WTC11 (cell line): ENCODE measurements at regions not wholly inside any gene's neighbourhood (a gene's known extent, or its start where the extent isn't known, plus 50 kb on each side); places are given as distances from the start of the nearest gene placed in this dataset.

Experiments used
- CREM ChIP-seq: sonication (generic); formaldehyde crosslinking; IDR thresholded peaks from 2 replicates; pipeline ENCODE4 v1.8.1; 2022; ENCODE audit warnings: mild to moderate bottlenecking, missing genetic modification reagents, moderate library complexity
- ESRRA ChIP-seq: sonication (generic); formaldehyde crosslinking; IDR thresholded peaks from 2 replicates; pipeline ENCODE4 v1.8.1; 2022; ENCODE audit warnings: mild to moderate bottlenecking, missing genetic modification reagents, borderline replicate concordance
- MXD4 ChIP-seq: fragments of 250-450 bp; sonication (Bioruptor Pico); IDR thresholded peaks from 2 replicates; pipeline ENCODE4 v1.8.0; 2021; ENCODE audit warnings: mild to moderate bottlenecking, moderate library complexity, borderline replicate concordance
- TCF7 ChIP-seq: sonication (generic); formaldehyde crosslinking; IDR thresholded peaks from 2 replicates; pipeline ENCODE4 v1.8.0; 2022; ENCODE audit warnings: mild to moderate bottlenecking, low read depth, missing genetic modification reagents, moderate library complexity
- ZNF232 ChIP-seq: sonication (generic); formaldehyde crosslinking; IDR thresholded peaks from 2 replicates; pipeline ENCODE4 v1.8.0; 2022; ENCODE audit warnings: mild to moderate bottlenecking, missing genetic modification reagents
- ZNF423 ChIP-seq: fragments of 250-450 bp; sonication (Bioruptor Pico); IDR thresholded peaks from 2 replicates; pipeline ENCODE4 v2.1.2; 2022; ENCODE audit warnings: mild to moderate bottlenecking, moderate library complexity
- TF ChIP-seq, protein P1 (sequence below): fragments of 200-600 bp; IDR thresholded peaks from 2 replicates; pipeline ENCODE4 v1.8.0; 2022; ENCODE audit warnings: antibody characterized with exemption
- TF ChIP-seq, protein P2 (sequence below): sonication (generic); formaldehyde crosslinking; IDR thresholded peaks from 2 replicates; pipeline ENCODE4 v1.8.0; 2022; ENCODE audit warnings: missing genetic modification reagents
- TF ChIP-seq, protein P3 (sequence below): sonication (generic); formaldehyde crosslinking; IDR thresholded peaks from 2 replicates; pipeline ENCODE4 v1.8.1; 2022; ENCODE audit warnings: missing genetic modification reagents, borderline replicate concordance
- TF ChIP-seq, protein P4 (sequence below): sonication (generic); formaldehyde crosslinking; IDR thresholded peaks from 2 replicates; pipeline ENCODE4 v1.8.0; 2022; ENCODE audit warnings: mild to moderate bottlenecking, missing genetic modification reagents

DNA sequence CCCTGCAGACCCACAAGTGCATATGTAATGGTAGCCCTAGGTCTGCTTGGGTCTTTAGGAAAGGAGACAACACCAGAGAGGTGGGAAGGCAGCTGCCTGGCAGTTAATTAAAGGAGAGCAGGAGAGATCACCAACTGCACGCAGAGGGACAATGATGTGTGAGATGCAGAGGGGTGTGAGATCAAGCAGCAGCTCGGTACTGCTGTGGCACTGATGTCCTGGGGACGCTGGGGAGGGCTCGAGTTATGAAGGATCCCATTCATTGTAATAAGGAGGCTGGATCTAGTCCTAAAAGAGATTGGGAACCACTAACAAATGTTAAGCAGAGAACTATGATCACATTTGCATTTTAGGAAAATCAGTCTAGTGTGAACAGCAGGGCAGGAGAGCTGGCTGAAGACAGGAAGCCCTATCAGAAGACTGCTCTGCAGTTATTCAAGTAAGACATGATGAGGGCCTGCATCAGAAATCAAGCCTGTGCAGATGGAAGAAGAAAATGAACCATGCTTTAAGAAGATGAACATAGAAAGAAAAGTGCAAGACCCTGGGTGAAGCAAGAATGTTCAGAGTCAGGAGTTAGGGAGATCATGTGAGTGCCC is 80.4 kb downstream of the DLEU7 start:
- TF ChIP-seq TCF7 (CRISPR knock-in tag): no peak
- TF ChIP-seq, protein P1, sequence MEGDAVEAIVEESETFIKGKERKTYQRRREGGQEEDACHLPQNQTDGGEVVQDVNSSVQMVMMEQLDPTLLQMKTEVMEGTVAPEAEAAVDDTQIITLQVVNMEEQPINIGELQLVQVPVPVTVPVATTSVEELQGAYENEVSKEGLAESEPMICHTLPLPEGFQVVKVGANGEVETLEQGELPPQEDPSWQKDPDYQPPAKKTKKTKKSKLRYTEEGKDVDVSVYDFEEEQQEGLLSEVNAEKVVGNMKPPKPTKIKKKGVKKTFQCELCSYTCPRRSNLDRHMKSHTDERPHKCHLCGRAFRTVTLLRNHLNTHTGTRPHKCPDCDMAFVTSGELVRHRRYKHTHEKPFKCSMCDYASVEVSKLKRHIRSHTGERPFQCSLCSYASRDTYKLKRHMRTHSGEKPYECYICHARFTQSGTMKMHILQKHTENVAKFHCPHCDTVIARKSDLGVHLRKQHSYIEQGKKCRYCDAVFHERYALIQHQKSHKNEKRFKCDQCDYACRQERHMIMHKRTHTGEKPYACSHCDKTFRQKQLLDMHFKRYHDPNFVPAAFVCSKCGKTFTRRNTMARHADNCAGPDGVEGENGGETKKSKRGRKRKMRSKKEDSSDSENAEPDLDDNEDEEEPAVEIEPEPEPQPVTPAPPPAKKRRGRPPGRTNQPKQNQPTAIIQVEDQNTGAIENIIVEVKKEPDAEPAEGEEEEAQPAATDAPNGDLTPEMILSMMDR: no peak
- TF ChIP-seq, protein P2, sequence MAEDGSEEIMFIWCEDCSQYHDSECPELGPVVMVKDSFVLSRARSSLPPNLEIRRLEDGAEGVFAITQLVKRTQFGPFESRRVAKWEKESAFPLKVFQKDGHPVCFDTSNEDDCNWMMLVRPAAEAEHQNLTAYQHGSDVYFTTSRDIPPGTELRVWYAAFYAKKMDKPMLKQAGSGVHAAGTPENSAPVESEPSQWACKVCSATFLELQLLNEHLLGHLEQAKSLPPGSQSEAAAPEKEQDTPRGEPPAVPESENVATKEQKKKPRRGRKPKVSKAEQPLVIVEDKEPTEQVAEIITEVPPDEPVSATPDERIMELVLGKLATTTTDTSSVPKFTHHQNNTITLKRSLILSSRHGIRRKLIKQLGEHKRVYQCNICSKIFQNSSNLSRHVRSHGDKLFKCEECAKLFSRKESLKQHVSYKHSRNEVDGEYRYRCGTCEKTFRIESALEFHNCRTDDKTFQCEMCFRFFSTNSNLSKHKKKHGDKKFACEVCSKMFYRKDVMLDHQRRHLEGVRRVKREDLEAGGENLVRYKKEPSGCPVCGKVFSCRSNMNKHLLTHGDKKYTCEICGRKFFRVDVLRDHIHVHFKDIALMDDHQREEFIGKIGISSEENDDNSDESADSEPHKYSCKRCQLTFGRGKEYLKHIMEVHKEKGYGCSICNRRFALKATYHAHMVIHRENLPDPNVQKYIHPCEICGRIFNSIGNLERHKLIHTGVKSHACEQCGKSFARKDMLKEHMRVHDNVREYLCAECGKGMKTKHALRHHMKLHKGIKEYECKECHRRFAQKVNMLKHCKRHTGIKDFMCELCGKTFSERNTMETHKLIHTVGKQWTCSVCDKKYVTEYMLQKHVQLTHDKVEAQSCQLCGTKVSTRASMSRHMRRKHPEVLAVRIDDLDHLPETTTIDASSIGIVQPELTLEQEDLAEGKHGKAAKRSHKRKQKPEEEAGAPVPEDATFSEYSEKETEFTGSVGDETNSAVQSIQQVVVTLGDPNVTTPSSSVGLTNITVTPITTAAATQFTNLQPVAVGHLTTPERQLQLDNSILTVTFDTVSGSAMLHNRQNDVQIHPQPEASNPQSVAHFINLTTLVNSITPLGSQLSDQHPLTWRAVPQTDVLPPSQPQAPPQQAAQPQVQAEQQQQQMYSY (CRISPR knock-in tag): no peak
- no peak for TF ChIP-seq CREM
- TF ChIP-seq ZNF232 (CRISPR knock-in tag): no peak
- TF ChIP-seq, protein P3, sequence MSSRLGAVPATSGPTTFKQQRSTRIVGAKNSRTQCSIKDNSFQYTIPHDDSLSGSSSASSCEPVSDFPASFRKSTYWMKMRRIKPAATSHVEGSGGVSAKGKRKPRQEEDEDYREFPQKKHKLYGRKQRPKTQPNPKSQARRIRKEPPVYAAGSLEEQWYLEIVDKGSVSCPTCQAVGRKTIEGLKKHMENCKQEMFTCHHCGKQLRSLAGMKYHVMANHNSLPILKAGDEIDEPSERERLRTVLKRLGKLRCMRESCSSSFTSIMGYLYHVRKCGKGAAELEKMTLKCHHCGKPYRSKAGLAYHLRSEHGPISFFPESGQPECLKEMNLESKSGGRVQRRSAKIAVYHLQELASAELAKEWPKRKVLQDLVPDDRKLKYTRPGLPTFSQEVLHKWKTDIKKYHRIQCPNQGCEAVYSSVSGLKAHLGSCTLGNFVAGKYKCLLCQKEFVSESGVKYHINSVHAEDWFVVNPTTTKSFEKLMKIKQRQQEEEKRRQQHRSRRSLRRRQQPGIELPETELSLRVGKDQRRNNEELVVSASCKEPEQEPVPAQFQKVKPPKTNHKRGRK (CRISPR knock-in tag): no peak
- no peak for TF ChIP-seq ESRRA (CRISPR knock-in tag)
- no peak for TF ChIP-seq MXD4 (CRISPR knock-in tag)
- TF ChIP-seq, protein P4, sequence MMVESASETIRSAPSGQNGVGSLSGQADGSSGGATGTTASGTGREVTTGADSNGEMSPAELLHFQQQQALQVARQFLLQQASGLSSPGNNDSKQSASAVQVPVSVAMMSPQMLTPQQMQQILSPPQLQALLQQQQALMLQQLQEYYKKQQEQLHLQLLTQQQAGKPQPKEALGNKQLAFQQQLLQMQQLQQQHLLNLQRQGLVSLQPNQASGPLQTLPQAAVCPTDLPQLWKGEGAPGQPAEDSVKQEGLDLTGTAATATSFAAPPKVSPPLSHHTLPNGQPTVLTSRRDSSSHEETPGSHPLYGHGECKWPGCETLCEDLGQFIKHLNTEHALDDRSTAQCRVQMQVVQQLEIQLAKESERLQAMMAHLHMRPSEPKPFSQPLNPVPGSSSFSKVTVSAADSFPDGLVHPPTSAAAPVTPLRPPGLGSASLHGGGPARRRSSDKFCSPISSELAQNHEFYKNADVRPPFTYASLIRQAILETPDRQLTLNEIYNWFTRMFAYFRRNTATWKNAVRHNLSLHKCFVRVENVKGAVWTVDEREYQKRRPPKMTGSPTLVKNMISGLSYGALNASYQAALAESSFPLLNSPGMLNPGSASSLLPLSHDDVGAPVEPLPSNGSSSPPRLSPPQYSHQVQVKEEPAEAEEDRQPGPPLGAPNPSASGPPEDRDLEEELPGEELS: no peak
- TF ChIP-seq ZNF423 (CRISPR knock-in tag): no peak
